ENCODE measurements at regions not wholly inside any gene's neighbourhood (a gene's known extent, or its start where the extent isn't known, plus 50 kb on each side); places are given as distances from the start of the nearest gene placed in this dataset.

DNA sequence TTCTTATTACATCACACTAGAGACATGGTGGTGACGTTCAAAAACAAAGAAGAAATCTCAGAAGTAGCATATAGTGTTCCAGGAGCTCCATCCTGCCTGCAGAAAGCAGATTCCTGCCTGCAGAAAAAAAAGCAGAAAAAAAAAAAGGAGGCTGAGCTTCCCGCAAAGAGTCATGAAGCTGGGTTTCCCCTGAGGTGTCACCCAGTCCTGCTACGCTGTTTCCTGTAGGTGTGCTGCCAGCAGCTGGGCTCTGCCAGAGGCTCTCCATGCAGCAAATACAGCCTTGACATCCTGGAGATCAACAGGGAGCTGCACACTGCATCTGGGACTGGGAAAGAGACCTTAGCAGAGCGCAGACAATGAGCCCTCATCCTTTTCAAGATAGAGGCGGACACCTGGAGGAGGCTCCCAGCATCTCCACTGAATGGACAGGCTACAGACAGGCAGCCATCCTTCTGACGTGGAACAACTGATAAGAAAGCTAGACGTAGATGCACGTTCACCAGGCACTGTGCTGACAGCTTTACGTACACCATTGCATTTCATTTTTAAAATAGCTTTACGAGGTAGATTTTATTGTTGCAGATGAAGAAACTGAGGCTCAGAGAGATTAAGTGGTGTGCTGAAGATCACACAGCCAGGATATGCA lies 350.9 kb downstream of the FOXO1 start:
- H3K4me3 ChIP-seq (ENCODE audit: low read length) = no peak overlapping the region
- no peak overlapping the region for H3K27ac ChIP-seq (ENCODE audit: low read length)
- H3K9ac ChIP-seq (ENCODE audit: low read length) = no peak overlapping the region

GRCh38 chr13:40316301-40316700 lies 350.1 kb downstream of the FOXO1 start:
- no peaks in the 10 kb centered on the region for H3K36me3 ChIP-seq (ENCODE audit: control insufficient read depth, low read depth, low read length)
- H3K9me3 ChIP-seq (ENCODE audit: control insufficient read depth, low read depth, low read length) = no peaks in the 10 kb centered on the region
- H3K27ac ChIP-seq (ENCODE audit: low read length) = no peak overlapping the region
- no peak overlapping the region for H3K9ac ChIP-seq (ENCODE audit: low read length)
- H3K27me3 ChIP-seq (ENCODE audit: control insufficient read depth, insufficient read depth, low read length) = peaks cover 5% of the 10 kb centered on the region
- H3K4me3 ChIP-seq (ENCODE audit: low read length) = no peak overlapping the region
- H3K4me1 ChIP-seq (ENCODE audit: control insufficient read depth, low read depth, low read length) = peaks cover 13% of the 10 kb centered on the region

More for the DNA sequence above, 350.9 kb downstream of the FOXO1 start:
- Histone ChIP-seq H3K36me3 (ENCODE audit: control insufficient read depth, low read depth, low read length) (no peaks in the 10 kb centered on the region), H3K9me3 (ENCODE audit: control insufficient read depth, low read depth, low read length) (no peaks in the 10 kb centered on the region), H3K27me3 (ENCODE audit: control insufficient read depth, insufficient read depth, low read length) (peaks cover 5% of the 10 kb centered on the region), H3K4me1 (ENCODE audit: control insufficient read depth, low read depth, low read length) (peaks cover 13% of the 10 kb centered on the region)

GRCh38 chr13:40317980-40318327 lies 348.5 kb downstream of the FOXO1 start:
- H3K27me3 ChIP-seq (ENCODE audit: control insufficient read depth, insufficient read depth, low read length) = peaks cover 5% of the 10 kb centered on the region
- no peaks in the 10 kb centered on the region for H3K36me3 ChIP-seq (ENCODE audit: control insufficient read depth, low read depth, low read length)
- H3K4me3 ChIP-seq (ENCODE audit: low read length) = no peak overlapping the region
- H3K27ac ChIP-seq (ENCODE audit: low read length) = no peak overlapping the region
- H3K4me1 ChIP-seq (ENCODE audit: control insufficient read depth, low read depth, low read length) = peaks cover 13% of the 10 kb centered on the region
- no peaks in the 10 kb centered on the region for H3K9me3 ChIP-seq (ENCODE audit: control insufficient read depth, low read depth, low read length)
- no peak overlapping the region for H3K9ac ChIP-seq (ENCODE audit: low read length)

- H3K4me1 ChIP-seq (ENCODE audit: control insufficient read depth, low read depth, low read length) = peaks cover 13% of the 10 kb centered on the region
- H3K4me3 ChIP-seq (ENCODE audit: low read length) = no peak overlapping the region
- H3K36me3 ChIP-seq (ENCODE audit: control insufficient read depth, low read depth, low read length) = no peaks in the 10 kb centered on the region
- no peaks in the 10 kb centered on the region for H3K9me3 ChIP-seq (ENCODE audit: control insufficient read depth, low read depth, low read length)
- no peak overlapping the region for H3K9ac ChIP-seq (ENCODE audit: low read length)
- H3K27me3 ChIP-seq (ENCODE audit: control insufficient read depth, insufficient read depth, low read length) = peaks cover 5% of the 10 kb centered on the region
- H3K27ac ChIP-seq (ENCODE audit: low read length) = no peak overlapping the region
Observed at GRCh38 chr13:40318366-40318765, 348.1 kb downstream of the FOXO1 start.

DNA sequence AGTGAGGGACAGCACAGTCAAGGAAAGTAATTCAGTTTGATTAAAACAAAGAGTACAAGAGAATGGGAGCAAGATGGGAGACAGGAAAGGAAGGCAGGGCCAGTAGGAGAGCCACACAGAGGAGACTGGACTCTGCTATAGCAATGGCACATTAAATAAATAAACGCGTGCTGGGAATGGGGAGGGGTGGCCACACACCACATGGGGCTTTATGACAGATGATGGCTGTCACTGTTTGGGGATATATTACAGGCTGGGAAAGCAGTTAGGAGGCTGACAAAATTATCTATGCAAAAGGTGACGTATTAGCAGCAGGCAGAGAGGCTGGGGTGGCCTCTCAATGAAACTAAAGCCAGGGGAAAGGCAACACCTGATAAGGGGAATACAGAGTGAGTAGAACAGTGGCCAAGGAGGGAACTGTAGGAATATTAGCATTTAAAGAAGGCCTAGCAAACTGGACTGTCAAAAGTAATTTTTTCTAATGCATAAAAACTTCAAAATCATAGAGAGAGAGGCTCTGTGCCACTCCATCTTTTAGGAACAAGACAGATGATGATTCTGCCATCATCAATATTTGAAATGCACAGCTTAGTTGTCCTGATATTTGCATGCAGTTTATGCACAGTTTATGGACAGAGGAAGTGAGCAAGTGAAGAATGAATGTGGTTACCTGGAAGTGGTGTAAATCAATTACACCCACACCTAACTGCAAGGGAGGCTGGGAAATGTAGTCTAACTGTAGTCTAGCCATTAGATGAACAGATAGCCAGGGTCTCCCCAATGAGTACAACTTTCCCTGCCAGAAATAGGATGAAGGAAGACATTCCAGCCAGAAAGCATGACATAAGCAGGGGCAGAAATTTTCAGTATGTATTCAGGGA lies 346.5 kb downstream of the FOXO1 start:
- H3K27ac ChIP-seq (ENCODE audit: low read length) = no peak overlapping the region
- H3K36me3 ChIP-seq (ENCODE audit: control insufficient read depth, low read depth, low read length) = no peaks in the 10 kb centered on the region
- H3K27me3 ChIP-seq (ENCODE audit: control insufficient read depth, insufficient read depth, low read length) = peaks cover 5% of the 10 kb centered on the region
- H3K4me3 ChIP-seq (ENCODE audit: low read length) = no peak overlapping the region
- H3K9ac ChIP-seq (ENCODE audit: low read length) = no peak overlapping the region
- peaks cover 13% of the 10 kb centered on the region for H3K4me1 ChIP-seq (ENCODE audit: control insufficient read depth, low read depth, low read length)
- no peaks in the 10 kb centered on the region for H3K9me3 ChIP-seq (ENCODE audit: control insufficient read depth, low read depth, low read length)

DNA sequence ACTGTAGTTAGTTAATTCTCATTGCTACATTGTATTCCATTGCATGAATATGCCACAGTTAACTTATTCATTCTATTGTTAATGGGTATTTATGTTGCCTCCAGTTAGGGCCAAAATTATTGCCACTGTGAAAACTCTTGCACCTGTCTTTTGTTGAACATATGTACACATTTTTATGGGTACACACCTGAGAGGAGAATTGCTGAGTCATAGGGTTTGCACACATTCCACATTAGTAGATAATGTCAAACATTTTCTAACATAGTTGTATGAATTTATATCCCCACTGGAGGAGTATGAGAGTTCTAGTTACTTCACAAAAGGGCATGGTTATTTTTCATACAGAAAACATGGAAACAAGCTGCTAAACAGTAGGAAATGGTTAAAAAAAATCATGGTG lies 338.4 kb downstream of the FOXO1 start:
- Histone ChIP-seq H3K36me3 (ENCODE audit: control insufficient read depth, low read depth, low read length) (no peaks in the 10 kb centered on the region), H3K9ac (ENCODE audit: low read length) (no peak overlapping the region)

DNA sequence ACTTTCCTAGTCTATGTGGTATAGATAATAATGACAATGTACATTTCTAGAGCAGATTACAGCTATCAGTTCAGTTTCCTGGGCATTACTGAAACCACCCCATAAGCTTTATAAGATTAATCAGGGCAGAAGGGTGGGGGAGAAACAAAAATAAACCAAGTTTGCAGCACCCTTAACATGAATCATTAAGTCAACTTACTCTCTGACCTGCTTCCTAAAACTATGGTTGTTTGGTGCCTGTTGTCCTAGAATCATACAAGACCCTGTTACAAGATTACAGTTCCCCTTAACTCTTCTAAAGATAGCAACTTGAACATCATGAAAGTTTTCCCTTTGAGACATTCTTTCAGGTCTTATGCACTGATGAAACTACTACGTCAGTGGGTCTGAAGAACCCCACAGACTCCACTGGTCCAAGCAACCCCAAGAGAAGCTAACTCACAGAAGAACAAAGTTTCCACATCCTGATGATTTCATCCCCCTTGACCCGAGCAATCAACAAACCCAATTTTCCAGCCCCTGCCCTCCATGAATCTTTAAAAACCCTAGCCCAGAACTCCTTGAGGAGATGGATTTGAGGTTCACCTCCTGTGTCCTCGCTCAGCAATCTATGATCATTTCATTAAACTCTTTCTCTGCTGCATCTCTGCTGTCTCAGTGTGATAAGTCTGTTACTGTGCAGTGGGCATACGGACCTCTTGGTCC lies 336.5 kb downstream of the FOXO1 start:
- Histone ChIP-seq H3K4me3 (ENCODE audit: low read length) (no peak overlapping the region), H3K9me3 (ENCODE audit: control insufficient read depth, low read depth, low read length) (no peaks in the 10 kb centered on the region), H3K4me1 (ENCODE audit: control insufficient read depth, low read depth, low read length) (no peaks in the 10 kb centered on the region), H3K9ac (ENCODE audit: low read length) (no peak overlapping the region), H3K27ac (ENCODE audit: low read length) (no peak overlapping the region), H3K27me3 (ENCODE audit: control insufficient read depth, insufficient read depth, low read length) (no peaks in the 10 kb centered on the region), H3K36me3 (ENCODE audit: control insufficient read depth, low read depth, low read length) (no peaks in the 10 kb centered on the region)

More for the DNA sequence above, 338.4 kb downstream of the FOXO1 start:
- H3K27me3 ChIP-seq (ENCODE audit: control insufficient read depth, insufficient read depth, low read length) = no peaks in the 10 kb centered on the region
- no peaks in the 10 kb centered on the region for H3K9me3 ChIP-seq (ENCODE audit: control insufficient read depth, low read depth, low read length)
- no peak overlapping the region for H3K4me3 ChIP-seq (ENCODE audit: low read length)
- H3K27ac ChIP-seq (ENCODE audit: low read length) = no peak overlapping the region
- H3K4me1 ChIP-seq (ENCODE audit: control insufficient read depth, low read depth, low read length) = no peaks in the 10 kb centered on the region

GRCh38 chr13:40330950-40331349 lies 335.5 kb downstream of the FOXO1 start:
- no peak overlapping the region for H3K27ac ChIP-seq (ENCODE audit: low read length)
- no peaks in the 10 kb centered on the region for H3K36me3 ChIP-seq (ENCODE audit: control insufficient read depth, low read depth, low read length)
- no peak overlapping the region for H3K9ac ChIP-seq (ENCODE audit: low read length)
- H3K9me3 ChIP-seq (ENCODE audit: control insufficient read depth, low read depth, low read length) = no peaks in the 10 kb centered on the region
- H3K27me3 ChIP-seq (ENCODE audit: control insufficient read depth, insufficient read depth, low read length) = no peaks in the 10 kb centered on the region
- H3K4me1 ChIP-seq (ENCODE audit: control insufficient read depth, low read depth, low read length) = no peaks in the 10 kb centered on the region
- no peak overlapping the region for H3K4me3 ChIP-seq (ENCODE audit: low read length)

DNA sequence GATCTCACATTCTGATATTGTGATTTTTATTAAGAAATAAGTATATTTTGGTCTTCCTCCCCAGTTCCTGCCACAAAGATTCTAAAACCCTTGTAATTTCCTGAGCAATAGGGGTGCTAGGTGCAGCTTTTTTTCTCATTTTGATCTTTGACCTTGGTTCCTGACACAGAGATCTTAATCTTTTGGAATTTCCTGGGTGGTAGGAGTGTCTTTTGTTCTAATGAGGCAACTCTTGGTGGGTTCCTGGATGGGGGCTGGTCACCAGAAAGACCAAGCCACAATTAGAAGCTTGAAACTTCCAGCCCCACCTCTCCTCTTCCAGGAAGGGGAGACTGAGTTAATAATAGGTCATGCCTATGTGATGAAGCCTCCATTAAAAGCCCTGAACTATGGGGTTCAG lies 334.6 kb downstream of the FOXO1 start:
- Histone ChIP-seq H3K27me3 (ENCODE audit: control insufficient read depth, insufficient read depth, low read length) (no peaks in the 10 kb centered on the region), H3K9me3 (ENCODE audit: control insufficient read depth, low read depth, low read length) (no peaks in the 10 kb centered on the region), H3K4me1 (ENCODE audit: control insufficient read depth, low read depth, low read length) (no peaks in the 10 kb centered on the region), H3K4me3 (ENCODE audit: low read length) (no peak overlapping the region), H3K27ac (ENCODE audit: low read length) (no peak overlapping the region), H3K36me3 (ENCODE audit: control insufficient read depth, low read depth, low read length) (no peaks in the 10 kb centered on the region), H3K9ac (ENCODE audit: low read length) (no peak overlapping the region)

DNA sequence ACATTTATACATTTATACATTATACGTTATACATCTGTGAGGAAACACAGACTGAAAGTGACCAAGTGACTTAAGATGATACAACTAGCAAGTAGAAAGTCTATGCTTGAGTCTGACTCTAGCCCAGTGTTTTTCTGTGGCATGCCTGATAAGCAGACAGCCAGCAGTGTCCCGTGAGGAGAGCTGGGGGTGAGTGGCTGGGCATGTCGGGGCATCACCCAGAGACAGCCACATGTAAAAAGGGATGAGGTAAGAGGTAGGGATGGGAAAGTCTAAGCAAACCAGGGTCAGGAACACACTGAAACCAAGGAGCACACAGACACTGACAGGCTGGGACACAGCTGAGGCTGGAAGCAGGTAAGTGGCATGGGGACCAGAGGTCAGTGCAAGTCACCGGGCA lies 333.2 kb downstream of the FOXO1 start:
- Histone ChIP-seq H3K9me3 (ENCODE audit: control insufficient read depth, low read depth, low read length) (no peaks in the 10 kb centered on the region), H3K4me1 (ENCODE audit: control insufficient read depth, low read depth, low read length) (no peaks in the 10 kb centered on the region), H3K27me3 (ENCODE audit: control insufficient read depth, insufficient read depth, low read length) (no peaks in the 10 kb centered on the region), H3K4me3 (ENCODE audit: low read length) (no peak overlapping the region), H3K36me3 (ENCODE audit: control insufficient read depth, low read depth, low read length) (no peaks in the 10 kb centered on the region), H3K9ac (ENCODE audit: low read length) (no peak overlapping the region), H3K27ac (ENCODE audit: low read length) (no peak overlapping the region)

DNA sequence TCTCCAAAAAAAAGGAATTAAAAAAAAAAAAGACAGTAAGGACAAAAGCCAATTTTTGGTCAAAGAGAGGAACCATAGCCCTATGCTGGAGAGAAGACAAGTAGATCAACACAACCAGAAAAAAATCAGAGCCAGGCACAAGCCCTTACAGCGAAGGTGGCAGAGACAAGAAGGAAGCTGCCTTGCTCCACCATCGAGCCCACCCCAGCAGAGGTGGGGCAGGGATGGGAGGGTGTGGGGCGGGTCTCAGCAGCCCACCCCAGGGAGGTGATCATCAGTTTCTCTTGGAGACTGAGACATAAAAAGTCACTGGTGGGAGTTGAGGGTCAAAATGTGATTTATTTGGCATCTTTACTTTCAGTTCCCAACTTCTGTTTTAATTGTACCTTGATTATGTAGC lies 332.4 kb downstream of the FOXO1 start:
- Histone ChIP-seq H3K27ac (ENCODE audit: low read length) (no peak overlapping the region), H3K9me3 (ENCODE audit: control insufficient read depth, low read depth, low read length) (no peaks in the 10 kb centered on the region), H3K36me3 (ENCODE audit: control insufficient read depth, low read depth, low read length) (no peaks in the 10 kb centered on the region), H3K27me3 (ENCODE audit: control insufficient read depth, insufficient read depth, low read length) (no peaks in the 10 kb centered on the region), H3K4me1 (ENCODE audit: control insufficient read depth, low read depth, low read length) (no peaks in the 10 kb centered on the region), H3K9ac (ENCODE audit: low read length) (no peak overlapping the region), H3K4me3 (ENCODE audit: low read length) (no peak overlapping the region)
